OCI-LY1 (cell line): ENCODE measurements at regions not wholly inside any gene's neighbourhood (a gene's known extent, or its start where the extent isn't known, plus 50 kb on each side); places are given as distances from the start of the nearest gene placed in this dataset.

Source experiments
- H2AFZ ChIP-seq: fragments of 200-600 bp; sonication (generic), shearing (Covaris generic); 2 replicates; pipeline ENCODE4 v1.6.0; 2014; ENCODE audit warnings: antibody characterized with exemption, mild to moderate bottlenecking, low read length
- H3F3A ChIP-seq: fragments of 200-600 bp; sonication (generic), shearing (Covaris generic); 2 replicates; pipeline ENCODE4 v1.6.0; 2014; ENCODE audit warnings: mild to moderate bottlenecking, antibody characterized with exemption, low read length, moderate library complexity; ENCODE audit not compliant: insufficient read depth
- H3K27ac ChIP-seq: fragments of 200-600 bp; sonication (generic); 2 replicates; pipeline ENCODE4 v1.5.1; 2014; ENCODE audit warnings: low read length, mixed run types, mild to moderate bottlenecking, low read depth; ENCODE audit not compliant: poor library complexity, severe bottlenecking
- H3K27me3 ChIP-seq: fragments of 200-600 bp; sonication (generic); 2 replicates; pipeline ENCODE4 v1.6.0; 2014; ENCODE audit warnings: antibody characterized with exemption, mild to moderate bottlenecking, low read length, moderate library complexity; ENCODE audit not compliant: insufficient read depth
- H3K36me3 ChIP-seq: fragments of 200-600 bp; sonication (generic); 2 replicates; pipeline ENCODE4 v1.6.1; 2014; ENCODE audit warnings: mild to moderate bottlenecking, antibody characterized with exemption, low read length, moderate library complexity, mixed read lengths; ENCODE audit not compliant: insufficient read depth
- H3K4me1 ChIP-seq: fragments of 200-600 bp; sonication (generic); 2 replicates; pipeline ENCODE4 v1.5.1; 2014; ENCODE audit warnings: mild to moderate bottlenecking, low read length, moderate library complexity; ENCODE audit not compliant: insufficient read depth, severe bottlenecking
- H3K4me2 ChIP-seq: fragments of 200-600 bp; sonication (generic), shearing (Covaris generic); 2 replicates; pipeline ENCODE4 v1.6.1; 2014; ENCODE audit warnings: low read length
- H3K4me3 ChIP-seq: fragments of 200-600 bp; sonication (generic); 2 replicates; pipeline ENCODE4 v1.5.1; 2014; ENCODE audit warnings: low read length, low read depth, mild to moderate bottlenecking, mixed read lengths; ENCODE audit not compliant: poor library complexity, severe bottlenecking
- H3K79me2 ChIP-seq: fragments of 200-600 bp; shearing (Covaris generic); 2 replicates; pipeline ENCODE4 v1.6.1; 2016; ENCODE audit warnings: mixed run types, low read length, mixed read lengths; ENCODE audit not compliant: insufficient read depth
- H3K9ac ChIP-seq: fragments of 200-600 bp; sonication (generic), shearing (Covaris generic); 2 replicates; pipeline ENCODE4 v1.6.1; 2014; ENCODE audit warnings: mild to moderate bottlenecking, low read length, mixed read lengths
- H3K9me2 ChIP-seq: fragments of 200-600 bp; sonication (generic), shearing (Covaris generic); 2 replicates; pipeline ENCODE4 v1.6.1; 2014; ENCODE audit warnings: low read depth, mild to moderate bottlenecking, low read length, mixed read lengths
- H3K9me3 ChIP-seq: fragments of 200-600 bp; shearing (Covaris generic); 2 replicates; pipeline ENCODE4 v1.6.1; 2014; ENCODE audit warnings: low read length, mixed read lengths
- H4K20me1 ChIP-seq: fragments of 200-600 bp; sonication (generic), shearing (Covaris generic); 2 replicates; pipeline ENCODE4 v1.6.0; 2016; ENCODE audit warnings: mild to moderate bottlenecking, low read length; ENCODE audit not compliant: insufficient read depth
- CTCF ChIP-seq: fragments of 200-600 bp; sonication (generic), shearing (Covaris generic); IDR thresholded peaks from 2 replicates; pipeline ENCODE4 v1.5.1; 2017; ENCODE audit warnings: mild to moderate bottlenecking, antibody characterized with exemption, low read length, moderate library complexity, mixed read lengths
- EZH2 ChIP-seq: fragments of 200-600 bp; sonication (generic), shearing (Covaris generic); IDR thresholded peaks from 2 replicates; pipeline ENCODE4 v1.8.0; 2017; ENCODE audit warnings: borderline replicate concordance, mixed run types, mild to moderate bottlenecking, antibody characterized with exemption, low read length, moderate library complexity, mixed read lengths

GRCh38 chr2:16785149-16785548 is 119.5 kb upstream of the CYRIA start:
- H3K9me2 ChIP-seq: no peaks in the 10 kb centered on the region
- H3K4me2 ChIP-seq: no peak overlapping the region
- no peaks in the 10 kb centered on the region for H3K79me2 ChIP-seq
- no peak overlapping the region for H3K27ac ChIP-seq
- no peaks in the 10 kb centered on the region for H3F3A ChIP-seq
- H3K36me3 ChIP-seq: no peaks in the 10 kb centered on the region
- no peak overlapping the region for H3K4me3 ChIP-seq
- H3K4me1 ChIP-seq: no peaks in the 10 kb centered on the region
- no peak overlapping the region for H3K9ac ChIP-seq
- no peak overlapping the region for H2AFZ ChIP-seq
- H3K9me3 ChIP-seq: no peaks in the 10 kb centered on the region
- no peaks in the 10 kb centered on the region for H3K27me3 ChIP-seq
- no peaks in the 10 kb centered on the region for H4K20me1 ChIP-seq
- TF ChIP-seq EZH2 (no peak), CTCF (no peak)

- no peaks in the 10 kb centered on the region for H3K36me3 ChIP-seq
- no peak overlapping the region for H3K9ac ChIP-seq
- no peaks in the 10 kb centered on the region for H3K9me2 ChIP-seq
- no peak overlapping the region for H2AFZ ChIP-seq
- H3K27ac ChIP-seq: no peak overlapping the region
- no peaks in the 10 kb centered on the region for H3K4me1 ChIP-seq
- H4K20me1 ChIP-seq: no peaks in the 10 kb centered on the region
- H3K4me3 ChIP-seq: no peak overlapping the region
- no peaks in the 10 kb centered on the region for H3K79me2 ChIP-seq
- H3F3A ChIP-seq: no peaks in the 10 kb centered on the region
- H3K4me2 ChIP-seq: no peak overlapping the region
- no peaks in the 10 kb centered on the region for H3K27me3 ChIP-seq
- no peaks in the 10 kb centered on the region for H3K9me3 ChIP-seq
- no peak for TF ChIP-seq EZH2
- TF ChIP-seq CTCF: no peak
Observed at GRCh38 chr2:16784652-16785051, 119.0 kb upstream of the CYRIA start.

- Histone ChIP-seq H3K27ac (no peak overlapping the region), H4K20me1 (no peaks in the 10 kb centered on the region), H3K9me3 (no peaks in the 10 kb centered on the region), H2AFZ (no peak overlapping the region), H3K4me1 (no peaks in the 10 kb centered on the region), H3K4me2 (no peak overlapping the region), H3K4me3 (no peak overlapping the region), H3K9ac (no peak overlapping the region), H3K36me3 (no peaks in the 10 kb centered on the region), H3K27me3 (no peaks in the 10 kb centered on the region), H3K9me2 (no peaks in the 10 kb centered on the region), H3K79me2 (no peaks in the 10 kb centered on the region), H3F3A (no peaks in the 10 kb centered on the region)
- TF ChIP-seq EZH2 (no peak), CTCF (no peak)
Observed at GRCh38 chr2:16777123-16777870, 111.7 kb upstream of the CYRIA start.
